ENCODE measurements at regions not wholly inside any gene's neighbourhood (a gene's known extent, or its start where the extent isn't known, plus 50 kb on each side); places are given as distances from the start of the nearest gene placed in this dataset.

- H3K9me3 ChIP-seq (replicated peaks; ENCODE audit: control insufficient read depth, insufficient read depth, low read length): no peaks in the 10 kb centered on the region
- H3K4me1 ChIP-seq (ENCODE audit: control insufficient read depth, insufficient read depth, low read length): no peaks in the 10 kb centered on the region
- H3K27me3 ChIP-seq (replicated peaks in 1 of 2; ENCODE audit: control insufficient read depth in 2 of 2, insufficient read depth in 2 of 2, low read length in 1 of 2): no peaks in the 10 kb centered on the region
- SMC1A ChIA-PET (ENCODE audit: uncharacterized antibody, unreplicated experiment): no interaction called here
- no peak overlapping the region for H3K4me2 ChIP-seq (ENCODE audit: control insufficient read depth, insufficient read depth)
- H2AFZ ChIP-seq (ENCODE audit: control insufficient read depth, low read depth, low read length): no peak overlapping the region
- RAD21 ChIA-PET (ENCODE audit: unreplicated experiment): no interaction called here
- FAIRE-seq: no peak
- CTCF ChIA-PET: no interaction called here
- no peak for DNase-seq (ENCODE audit: low read depth, low spot score)
- no peak overlapping the region for H3K27ac ChIP-seq (ENCODE audit: control insufficient read depth, insufficient read depth)
- no TSS peak for BruUV-seq (replicated peaks)
- H3K4me3 ChIP-seq: no peak overlapping the region
- intact Hi-C loops (cut with micrococcal nuclease; ENCODE audit: unreplicated experiment) (no loop called here), in situ Hi-C loops (cut with MboI) (no loop called here)
- no peak overlapping the region for H3K9ac ChIP-seq (ENCODE audit: control insufficient read depth, insufficient read depth, low read length)
- no peak for ATAC-seq
- H3K79me2 ChIP-seq (ENCODE audit: control insufficient read depth, insufficient read depth, low read length): no peaks in the 10 kb centered on the region
- H4K20me1 ChIP-seq (ENCODE audit: control insufficient read depth, insufficient read depth): no peaks in the 10 kb centered on the region
- POLR2A ChIA-PET: no interaction called here
- 30% methylated on average over 7 of the region's 7 CpGs for WGBS (ENCODE audit: insufficient coverage, insufficient replicate concordance, low lambda C conversion rate, missing lambda C conversion rate)
- no peaks in the 10 kb centered on the region for H3K36me3 ChIP-seq (ENCODE audit: control insufficient read depth in 2 of 2, insufficient read depth in 2 of 2, low read length in 1 of 2)
- TF ChIP-seq BACH1 (IDR thresholded peaks at IDR 0.05; ENCODE audit: borderline replicate concordance) (no peak), BCL3 (IDR thresholded peaks at IDR 0.05; ENCODE audit: borderline replicate concordance, insufficient read depth, low read depth, low read length, poor library complexity, severe bottlenecking) (no peak), PBX3 (IDR thresholded peaks at IDR 0.05; ENCODE audit: insufficient replicate concordance, low read depth, low read length) (no peak), STAT1 (conservative IDR thresholded peaks at IDR 0.05) (no peak), CTCF (IDR thresholded peaks at IDR 0.05 in 2 of 3, conservative IDR thresholded peaks at IDR 0.05 in 1 of 3; ENCODE audit: control insufficient read depth in 2 of 3, extremely low read depth in 1 of 3, insufficient read depth in 1 of 3, low read depth in 3 of 3, low read length in 3 of 3) (no peak), ZNF274 (IDR thresholded peaks at IDR 0.05; ENCODE audit: insufficient read depth, insufficient read length) (no peak), USF2 (IDR thresholded peaks at IDR 0.05; ENCODE audit: borderline replicate concordance, low read depth, low read length) (no peak), BHLHE40 (IDR thresholded peaks at IDR 0.05; ENCODE audit: borderline replicate concordance in 1 of 2, low read depth in 2 of 2, low read length in 1 of 2) (no peak), NRF1 (conservative IDR thresholded peaks at IDR 0.05; ENCODE audit: low read depth, low read length) (no peak), SREBF2 (IDR thresholded peaks at IDR 0.05; ENCODE audit: low read length) (no peak), E2F8 (IDR thresholded peaks at IDR 0.05; ENCODE audit: low read depth, partially characterized antibody) (no peak)
Observed at GRCh38 chr2:35294636-35295263, 1060.8 kb upstream of the CRIM1 start.

Measured in GM12878 (cell line).